Glutamatergic neuron (in vitro differentiated cells): ENCODE measurements at regions not wholly inside any gene's neighbourhood (a gene's known extent, or its start where the extent isn't known, plus 50 kb on each side); places are given as distances from the start of the nearest gene placed in this dataset.

Experiments
- DNase-seq: peaks from one replicate; pipeline ENCODE4 v3.0.0; 2022
- H3K27ac Mint-ChIP-seq: one replicate; pipeline ENCODE4 v1.8.0; 2020; ENCODE audit warnings: mild to moderate bottlenecking, mixed read lengths, inconsistent platforms; ENCODE audit not compliant: unreplicated experiment
- H3K27me3 Mint-ChIP-seq: one replicate; pipeline ENCODE4 v1.8.0; 2020; ENCODE audit warnings: mild to moderate bottlenecking, moderate library complexity, mixed read lengths, inconsistent platforms; ENCODE audit not compliant: unreplicated experiment
- H3K36me3 Mint-ChIP-seq: one replicate; pipeline ENCODE4 v1.8.0; 2020; ENCODE audit warnings: mild to moderate bottlenecking, mixed read lengths, inconsistent platforms; ENCODE audit not compliant: unreplicated experiment
- H3K4me1 Mint-ChIP-seq: one replicate; pipeline ENCODE4 v1.8.0; 2020; ENCODE audit warnings: mild to moderate bottlenecking, low read depth, mixed read lengths, inconsistent platforms; ENCODE audit not compliant: unreplicated experiment
- H3K4me3 Mint-ChIP-seq: one replicate; pipeline ENCODE4 v1.8.0; 2020; ENCODE audit warnings: mild to moderate bottlenecking, mixed read lengths, inconsistent platforms; ENCODE audit not compliant: unreplicated experiment
- H3K9me3 Mint-ChIP-seq: one replicate; pipeline ENCODE4 v1.8.0; 2020; ENCODE audit warnings: mild to moderate bottlenecking, moderate library complexity, mixed read lengths, inconsistent platforms; ENCODE audit not compliant: unreplicated experiment
- CTCF ChIP-seq: fragments of 200-600 bp; sonication (generic); IDR thresholded peaks from one replicate; pipeline ENCODE4 v1.5.0; 2021; ENCODE audit not compliant: partially characterized antibody, unreplicated experiment

GRCh38 chr4:164058776-164059445 is 564.4 kb downstream of the TMA16 start:
- no peak for DNase-seq
- Mint-ChIP-seq H3K27ac (no peak overlapping the region), H3K4me1 (no peaks in the 10 kb centered on the region), H3K9me3 (no peaks in the 10 kb centered on the region), H3K36me3 (no peaks in the 10 kb centered on the region), H3K4me3 (no peak overlapping the region), H3K27me3 (no peaks in the 10 kb centered on the region)
- TF ChIP-seq CTCF, result no peak

- Mint-ChIP-seq H3K4me3 (no peak overlapping the region), H3K4me1 (no peaks in the 10 kb centered on the region), H3K27me3 (no peaks in the 10 kb centered on the region), H3K9me3 (no peaks in the 10 kb centered on the region), H3K27ac (no peak overlapping the region), H3K36me3 (no peaks in the 10 kb centered on the region)
- TF ChIP-seq CTCF, result no peak
- no peak for DNase-seq
These were observed 566.0 kb downstream of the TMA16 start for GRCh38 chr4:164060456-164060855.

GRCh38 chr4:164068392-164068791 is 573.9 kb downstream of the TMA16 start:
- Mint-ChIP-seq H3K27me3 (no peaks in the 10 kb centered on the region), H3K27ac (no peak overlapping the region), H3K4me1 (no peaks in the 10 kb centered on the region), H3K36me3 (peaks cover 5% of the 10 kb centered on the region), H3K9me3 (peaks cover 4% of the 10 kb centered on the region), H3K4me3 (no peak overlapping the region)
- no peak for DNase-seq
- TF ChIP-seq CTCF, result no peak

GRCh38 chr4:164070625-164071024 is 576.1 kb downstream of the TMA16 start:
- Mint-ChIP-seq H3K4me3 (no peak overlapping the region), H3K4me1 (no peaks in the 10 kb centered on the region), H3K36me3 (peaks cover 5% of the 10 kb centered on the region), H3K9me3 (peaks cover 4% of the 10 kb centered on the region), H3K27me3 (no peaks in the 10 kb centered on the region), H3K27ac (no peak overlapping the region)
- DNase-seq, result no peak
- no peak for TF ChIP-seq CTCF

GRCh38 chr4:164081371-164081770 is 586.9 kb downstream of the TMA16 start:
- no peaks in the 10 kb centered on the region for H3K27me3 Mint-ChIP-seq
- no peak for DNase-seq
- no peaks in the 10 kb centered on the region for H3K36me3 Mint-ChIP-seq
- TF ChIP-seq CTCF, result no peak
- peaks cover 5% of the 10 kb centered on the region for H3K9me3 Mint-ChIP-seq
- no peaks in the 10 kb centered on the region for H3K4me1 Mint-ChIP-seq
- no peak overlapping the region for H3K4me3 Mint-ChIP-seq
- no peak overlapping the region for H3K27ac Mint-ChIP-seq
